ENCODE measurements at regions not wholly inside any gene's neighbourhood (a gene's known extent, or its start where the extent isn't known, plus 50 kb on each side); places are given as distances from the start of the nearest gene placed in this dataset.

GRCh38 chr13:82291852-82292251, 1590.4 kb downstream of the SLITRK1 start:
- TF ChIP-seq POLR2A (IDR thresholded peaks at IDR 0.05; ENCODE audit: low read length) (no peak), POLR2AphosphoS2 (conservative IDR thresholded peaks at IDR 0.05; ENCODE audit: low read length) (no peak), RARB (CRISPR knock-in tag; IDR thresholded peaks at IDR 0.05) (no peak), JUN (IDR thresholded peaks at IDR 0.05) (no peak), RFX5 (IDR thresholded peaks at IDR 0.05) (no peak), PBX3 (IDR thresholded peaks at IDR 0.05) (no peak), FOSL2 (IDR thresholded peaks at IDR 0.05) (no peak), FOSL2 (CRISPR knock-in tag; IDR thresholded peaks at IDR 0.05) (no peak)
- TF ChIP-seq, protein P1, sequence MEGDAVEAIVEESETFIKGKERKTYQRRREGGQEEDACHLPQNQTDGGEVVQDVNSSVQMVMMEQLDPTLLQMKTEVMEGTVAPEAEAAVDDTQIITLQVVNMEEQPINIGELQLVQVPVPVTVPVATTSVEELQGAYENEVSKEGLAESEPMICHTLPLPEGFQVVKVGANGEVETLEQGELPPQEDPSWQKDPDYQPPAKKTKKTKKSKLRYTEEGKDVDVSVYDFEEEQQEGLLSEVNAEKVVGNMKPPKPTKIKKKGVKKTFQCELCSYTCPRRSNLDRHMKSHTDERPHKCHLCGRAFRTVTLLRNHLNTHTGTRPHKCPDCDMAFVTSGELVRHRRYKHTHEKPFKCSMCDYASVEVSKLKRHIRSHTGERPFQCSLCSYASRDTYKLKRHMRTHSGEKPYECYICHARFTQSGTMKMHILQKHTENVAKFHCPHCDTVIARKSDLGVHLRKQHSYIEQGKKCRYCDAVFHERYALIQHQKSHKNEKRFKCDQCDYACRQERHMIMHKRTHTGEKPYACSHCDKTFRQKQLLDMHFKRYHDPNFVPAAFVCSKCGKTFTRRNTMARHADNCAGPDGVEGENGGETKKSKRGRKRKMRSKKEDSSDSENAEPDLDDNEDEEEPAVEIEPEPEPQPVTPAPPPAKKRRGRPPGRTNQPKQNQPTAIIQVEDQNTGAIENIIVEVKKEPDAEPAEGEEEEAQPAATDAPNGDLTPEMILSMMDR (IDR thresholded peaks at IDR 0.05), result no peak

Measured in A549 (cell line).